MV-4-11 (cell line): ENCODE measurements at regions not wholly inside any gene's neighbourhood (a gene's known extent, or its start where the extent isn't known, plus 50 kb on each side); places are given as distances from the start of the nearest gene placed in this dataset.

Experiments used
- DNase-seq: peaks from one replicate; lab custom pipeline; 2025; lab: John Stamatoyannopoulos, UW

DNA sequence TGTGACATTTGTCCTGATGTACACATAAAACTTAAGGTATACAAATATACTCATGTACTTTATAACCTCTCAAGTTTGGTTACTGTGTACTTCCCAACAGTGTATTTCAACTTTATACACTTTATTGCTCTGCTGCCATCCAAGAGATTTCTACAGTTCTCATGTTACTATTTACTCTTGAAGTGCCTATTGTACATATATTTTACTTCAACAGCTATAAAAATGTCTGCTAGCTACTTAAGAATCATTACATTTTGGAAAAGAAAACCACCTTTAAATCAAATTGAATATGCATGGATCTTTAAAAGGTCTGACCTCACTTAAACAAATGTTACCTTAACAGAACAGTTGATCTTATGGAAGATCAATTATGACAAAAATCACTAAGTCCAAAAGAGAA, 1056.4 kb downstream of the ADGRL3 start:
- no peak for DNase-seq

DNA sequence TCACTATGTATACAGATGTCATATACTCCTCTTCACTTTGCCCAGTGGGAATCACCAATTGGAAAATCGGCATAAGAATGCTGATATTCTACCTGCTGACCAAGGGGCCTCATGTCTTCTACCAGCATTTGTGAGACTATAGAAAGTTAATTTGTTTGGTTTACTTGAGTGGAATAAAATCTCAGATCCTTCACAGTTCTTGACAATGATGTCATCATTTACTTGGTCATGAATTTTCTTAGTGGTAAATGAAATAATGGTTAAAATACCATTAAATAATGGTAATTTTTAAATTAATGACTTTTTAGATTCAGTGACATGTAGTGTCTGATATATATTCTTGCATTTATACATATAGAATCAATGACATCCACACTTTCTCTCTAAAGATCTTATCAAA, 1052.6 kb downstream of the ADGRL3 start:
- DNase-seq, result no peak

DNA sequence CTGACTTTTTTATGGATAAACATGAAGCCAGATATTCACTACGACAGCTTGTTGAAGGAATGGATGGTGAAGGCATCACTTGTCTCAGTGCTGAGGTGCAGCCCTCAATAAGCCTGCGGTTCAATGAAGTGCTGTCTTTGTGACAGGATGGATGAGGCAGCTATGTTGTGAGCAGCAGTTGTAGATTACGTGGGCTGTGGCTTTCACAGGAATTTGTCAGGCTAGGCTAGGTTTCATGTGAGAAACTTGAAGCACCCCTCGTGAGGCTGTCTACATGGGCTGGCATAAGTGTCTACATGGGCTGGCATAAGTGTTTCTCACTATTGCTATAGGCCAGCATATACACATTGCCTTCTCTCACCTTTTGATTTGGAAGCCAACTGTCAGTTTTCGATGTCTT, 1050.0 kb downstream of the ADGRL3 start:
- no peak for DNase-seq

DNA sequence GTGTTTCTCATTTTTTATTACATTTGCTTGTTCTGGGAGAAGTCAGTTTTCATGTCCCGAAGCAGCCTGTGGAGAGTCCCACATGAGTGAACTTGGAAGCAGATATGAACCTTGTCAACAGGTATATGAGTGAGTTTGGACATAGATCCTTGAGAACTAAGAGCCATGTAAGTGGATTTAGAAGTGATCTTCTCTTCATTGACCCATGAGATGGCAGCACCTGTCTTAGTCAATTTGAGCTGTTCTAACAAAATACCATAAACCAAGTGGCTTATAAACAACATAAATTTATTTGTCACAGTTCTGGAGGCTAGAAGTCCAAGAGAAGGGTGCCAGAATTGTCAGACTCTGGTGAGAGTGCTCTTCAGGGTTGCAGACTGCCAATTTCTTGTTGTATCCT, 1043.8 kb downstream of the ADGRL3 start:
- no peak for DNase-seq

DNA sequence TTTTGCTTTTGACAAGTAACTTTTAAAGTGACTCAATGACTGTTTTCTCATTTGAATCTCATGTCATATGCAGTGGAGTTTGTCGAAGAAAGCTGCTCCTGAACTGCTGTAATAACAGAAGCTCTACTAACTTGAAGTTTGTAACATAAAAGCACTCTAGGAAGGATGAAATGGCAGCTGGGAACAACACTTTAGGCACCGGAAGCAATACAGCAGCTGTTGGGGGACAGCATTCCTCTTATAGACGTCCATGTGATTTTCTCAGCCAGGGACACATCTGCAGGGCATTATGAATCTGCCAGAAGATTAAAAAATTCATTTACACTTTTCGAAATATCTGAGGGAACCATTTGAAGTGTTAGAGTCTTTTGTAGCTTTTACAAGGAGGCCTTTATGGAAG, 1035.8 kb downstream of the ADGRL3 start:
- DNase-seq, result no peak

DNA sequence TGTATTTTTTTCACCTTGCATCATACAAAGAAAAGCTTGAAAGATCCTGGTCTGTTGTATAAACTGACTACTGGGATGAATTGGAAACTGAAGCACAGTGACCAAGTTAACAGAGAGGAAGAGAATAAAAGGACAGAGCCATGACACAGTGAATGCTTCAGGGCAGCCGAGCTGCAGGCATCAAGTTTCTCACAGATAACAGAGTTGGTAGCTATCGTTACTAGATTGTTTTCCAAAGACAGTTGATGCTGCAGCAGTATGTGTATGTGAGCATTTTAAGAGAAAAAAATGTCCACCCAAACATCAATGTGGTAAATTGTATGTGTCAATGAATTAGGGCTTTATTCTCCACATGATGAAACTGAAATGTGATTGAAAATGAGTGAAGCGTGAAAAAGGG, 1032.7 kb downstream of the ADGRL3 start:
- DNase-seq, result no peak

DNA sequence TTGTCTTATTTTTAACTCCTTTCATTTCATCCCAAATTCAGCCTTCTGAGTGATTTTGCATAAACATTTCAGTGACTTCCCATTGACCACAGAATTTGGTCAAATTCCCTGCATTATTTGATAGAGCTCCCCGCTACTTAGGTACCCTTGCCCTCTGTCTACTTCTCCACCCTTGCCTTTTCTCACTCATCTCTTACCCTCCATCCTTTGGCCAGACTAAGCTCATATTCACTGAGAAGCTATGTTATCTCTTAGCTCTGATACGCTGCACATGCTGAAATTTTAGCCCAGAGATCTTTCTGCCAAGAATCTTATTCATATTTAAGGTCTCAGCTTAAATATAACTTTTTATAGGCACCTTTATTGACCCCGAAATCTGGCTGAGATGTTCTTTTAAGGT, 1031.9 kb downstream of the ADGRL3 start:
- no peak for DNase-seq

DNA sequence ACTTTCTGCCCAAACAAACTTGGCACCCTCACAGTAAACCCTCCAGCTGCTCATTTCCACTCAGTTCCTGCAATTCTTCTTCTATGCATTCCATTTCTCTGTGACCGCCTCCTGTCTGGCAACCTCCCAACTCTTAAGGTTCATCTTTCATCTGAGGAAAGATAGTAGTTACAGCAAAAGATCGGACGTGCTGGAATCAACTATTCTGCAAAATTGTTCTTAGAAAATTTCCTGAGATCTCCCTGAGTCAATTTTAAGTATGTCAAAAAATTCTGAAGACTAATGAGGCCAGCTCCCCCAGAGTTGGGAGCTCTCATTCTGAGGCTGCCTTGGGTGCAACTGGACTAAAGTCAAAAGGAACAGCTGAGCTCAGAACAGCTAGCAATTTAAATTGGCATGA, 1026.0 kb downstream of the ADGRL3 start:
- no peak for DNase-seq

DNA sequence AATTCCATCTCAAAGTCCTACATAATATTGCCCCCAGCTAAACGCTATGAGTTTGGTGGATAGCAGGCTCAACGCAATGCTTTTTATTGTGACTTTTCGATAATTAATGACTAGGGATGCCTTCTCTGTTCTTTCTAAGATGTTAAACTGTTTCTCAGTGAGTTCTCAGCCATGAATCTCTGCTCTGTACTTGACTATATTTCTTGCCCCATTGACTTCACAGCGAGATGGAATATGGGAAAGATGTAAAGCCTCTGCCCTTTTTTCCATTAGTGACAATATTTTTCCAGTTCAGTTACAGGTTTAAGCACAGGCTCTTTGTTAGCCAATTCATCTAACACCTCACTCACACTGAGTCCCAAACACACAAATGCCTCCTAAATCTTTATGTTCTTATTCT, 1022.0 kb downstream of the ADGRL3 start:
- DNase-seq, result no peak

DNA sequence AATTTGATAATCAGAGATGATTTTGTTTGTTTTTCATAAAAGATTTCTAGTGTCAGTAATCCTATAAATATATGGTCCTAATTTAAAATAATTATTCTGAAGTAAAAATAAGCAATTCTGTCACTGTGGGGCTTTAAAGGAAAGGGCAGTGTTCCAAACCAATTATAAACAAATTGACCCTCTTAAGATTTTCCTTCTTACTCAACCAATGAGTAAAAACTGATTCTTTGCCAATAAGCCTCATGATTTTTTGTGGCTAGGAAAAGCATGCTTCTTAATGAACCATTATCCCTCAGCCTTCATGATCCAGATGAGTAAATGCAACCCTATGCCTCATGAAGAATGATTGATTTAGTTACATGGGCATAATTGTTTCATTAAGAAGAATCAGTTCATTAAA, 1010.4 kb downstream of the ADGRL3 start:
- no peak for DNase-seq

DNA sequence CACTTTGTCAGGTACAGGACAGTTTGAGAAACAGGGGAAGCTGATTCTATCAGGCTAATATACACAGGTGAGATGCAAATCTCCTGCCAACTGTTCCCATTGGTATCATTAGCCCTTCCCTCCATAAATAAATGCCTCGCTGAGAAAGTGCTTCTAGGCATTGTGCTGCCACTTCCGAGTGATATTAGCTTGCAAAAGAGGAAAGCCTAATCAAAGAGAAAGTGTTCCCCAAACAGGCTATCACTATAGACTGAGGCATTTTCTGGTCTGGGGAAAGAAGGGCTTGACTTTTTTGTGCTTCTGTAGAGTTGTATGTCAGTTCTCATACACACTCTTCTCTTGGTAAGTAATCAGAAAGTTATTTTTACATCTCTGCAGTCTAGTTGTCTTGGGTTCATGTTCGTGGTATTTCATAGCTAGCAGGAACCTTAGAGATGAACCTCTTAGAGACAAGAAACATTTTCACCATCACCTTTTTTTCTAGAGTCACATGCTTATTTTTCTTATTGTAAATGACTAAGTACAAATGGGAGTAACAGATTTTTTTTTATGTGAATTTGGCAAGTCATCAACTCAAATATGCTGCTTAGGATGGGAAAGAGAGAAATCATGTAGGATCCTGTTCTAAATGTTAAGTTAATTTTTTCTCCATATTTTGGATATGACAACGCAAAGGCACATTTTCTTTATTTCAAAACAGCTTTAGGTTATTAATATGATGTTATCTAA, 1009.8 kb downstream of the ADGRL3 start:
- no peak for DNase-seq

DNA sequence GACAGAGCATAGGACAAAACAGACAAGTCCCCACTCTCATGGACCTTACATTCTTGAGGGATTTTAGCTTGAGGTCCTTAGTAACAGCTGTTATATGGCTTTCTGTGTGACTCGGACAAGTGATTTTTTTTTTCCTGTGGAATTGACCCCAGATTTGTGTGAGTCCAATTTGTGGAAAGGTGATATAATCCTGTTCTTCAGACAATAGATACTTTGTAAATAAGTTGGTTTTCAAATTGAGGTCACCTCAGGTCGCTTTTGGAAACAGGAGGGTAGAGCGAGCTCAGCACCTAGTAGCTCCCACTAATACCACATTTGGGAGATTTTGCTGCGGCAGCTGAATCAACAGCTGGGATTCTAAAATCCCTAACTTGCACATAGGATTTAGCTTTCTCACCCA, 1008.8 kb downstream of the ADGRL3 start:
- no peak for DNase-seq

DNA sequence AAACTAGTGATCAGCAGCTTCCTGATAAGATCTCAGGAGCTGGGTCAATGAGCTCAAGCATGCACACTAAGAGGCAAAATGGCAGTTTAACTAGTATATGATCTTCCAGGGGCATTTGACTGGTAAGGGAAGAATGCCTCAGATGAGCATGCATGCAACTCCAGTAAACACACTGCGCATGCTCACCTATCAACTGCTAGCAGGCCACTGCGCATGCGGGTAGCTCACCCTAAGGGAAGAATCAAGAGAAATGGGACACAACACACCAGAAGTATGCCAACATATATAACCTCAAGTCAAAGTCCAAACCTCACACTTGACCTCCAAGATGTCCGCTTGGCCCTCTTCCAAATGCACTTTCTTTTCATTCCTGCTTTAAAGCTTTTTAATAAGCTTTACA, 1004.0 kb downstream of the ADGRL3 start:
- DNase-seq, result no peak

DNA sequence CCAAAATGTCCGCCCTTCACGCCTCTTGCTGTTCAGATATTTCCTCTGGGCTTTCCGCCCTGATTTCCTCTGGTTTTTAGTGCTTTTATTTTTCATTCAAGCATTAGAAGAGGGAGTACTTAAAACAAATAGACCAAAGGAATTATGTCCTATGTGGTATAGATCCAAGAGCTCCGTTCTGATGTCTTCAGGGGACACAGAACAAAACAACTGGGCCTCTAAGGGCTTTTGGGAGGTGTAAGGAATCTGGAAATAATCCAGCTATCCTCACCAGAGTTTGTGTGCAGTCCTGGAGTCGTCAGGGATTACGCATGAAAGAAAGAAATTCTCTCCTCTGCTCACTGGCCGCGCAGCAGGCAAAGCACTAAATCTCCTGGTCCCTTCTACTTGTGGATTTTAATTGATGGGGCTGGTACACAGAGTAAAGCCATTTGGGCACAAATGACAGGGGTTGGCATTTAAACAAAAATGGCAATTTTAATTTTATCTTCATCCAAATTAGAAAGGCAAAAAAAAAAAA, 999.2 kb downstream of the ADGRL3 start:
- no peak for DNase-seq

DNA sequence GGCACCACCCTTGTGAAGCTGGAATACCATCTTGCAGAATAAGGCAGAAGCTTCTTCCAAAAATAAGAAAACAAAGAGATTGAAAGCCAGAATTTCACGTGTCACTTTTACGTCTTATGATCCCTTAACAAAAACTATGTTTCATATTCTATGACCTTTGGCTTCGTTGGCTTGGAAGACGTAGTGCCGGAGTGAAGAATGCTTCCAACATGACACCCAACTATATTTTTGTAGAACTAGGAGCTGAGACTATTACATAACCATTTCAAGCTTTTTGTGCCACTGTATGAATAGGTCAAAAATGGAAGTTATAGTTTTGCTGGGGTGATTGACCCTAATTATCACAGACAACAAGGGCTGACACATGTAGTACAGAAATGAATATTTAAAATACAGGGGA, 996.2 kb downstream of the ADGRL3 start:
- no peak for DNase-seq

DNA sequence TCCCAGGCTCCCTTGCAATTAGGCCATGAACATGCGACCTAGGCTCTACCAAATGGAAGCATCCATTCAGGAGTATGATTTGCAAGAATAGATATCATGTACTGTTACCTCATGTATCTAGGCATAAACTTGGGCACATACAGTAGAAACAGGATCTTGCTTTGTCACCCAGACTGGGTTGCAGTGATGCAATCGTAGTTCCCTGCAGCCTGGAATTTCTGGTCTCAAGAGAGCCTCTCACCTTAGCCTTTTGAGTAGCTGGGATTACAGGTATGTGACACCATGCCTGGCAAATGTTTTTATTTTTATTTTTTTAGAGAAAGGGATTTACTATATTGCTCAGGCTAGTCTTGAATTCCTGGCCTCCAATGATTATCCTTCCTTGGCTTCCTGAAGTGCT, 994.2 kb downstream of the ADGRL3 start:
- no peak for DNase-seq

DNA sequence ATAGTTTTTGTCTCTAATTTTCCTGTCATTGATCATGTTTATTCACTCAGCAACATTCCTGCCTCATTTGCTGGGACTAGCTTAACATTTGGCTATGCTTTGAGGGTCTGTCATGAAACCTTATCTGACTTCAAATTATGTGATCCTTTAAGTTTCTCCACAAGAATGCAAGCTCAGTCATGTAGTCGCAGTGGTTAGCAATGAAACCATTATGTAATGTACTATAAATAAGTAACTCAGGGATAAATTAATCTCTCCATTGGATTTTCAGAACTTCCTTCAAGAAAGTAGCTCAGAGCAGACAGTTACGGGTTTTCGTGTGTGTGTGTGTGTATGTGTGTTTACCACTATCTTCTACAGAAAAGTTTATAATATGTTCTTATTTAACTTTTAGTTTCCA, 993.6 kb downstream of the ADGRL3 start:
- DNase-seq, result no peak

DNA sequence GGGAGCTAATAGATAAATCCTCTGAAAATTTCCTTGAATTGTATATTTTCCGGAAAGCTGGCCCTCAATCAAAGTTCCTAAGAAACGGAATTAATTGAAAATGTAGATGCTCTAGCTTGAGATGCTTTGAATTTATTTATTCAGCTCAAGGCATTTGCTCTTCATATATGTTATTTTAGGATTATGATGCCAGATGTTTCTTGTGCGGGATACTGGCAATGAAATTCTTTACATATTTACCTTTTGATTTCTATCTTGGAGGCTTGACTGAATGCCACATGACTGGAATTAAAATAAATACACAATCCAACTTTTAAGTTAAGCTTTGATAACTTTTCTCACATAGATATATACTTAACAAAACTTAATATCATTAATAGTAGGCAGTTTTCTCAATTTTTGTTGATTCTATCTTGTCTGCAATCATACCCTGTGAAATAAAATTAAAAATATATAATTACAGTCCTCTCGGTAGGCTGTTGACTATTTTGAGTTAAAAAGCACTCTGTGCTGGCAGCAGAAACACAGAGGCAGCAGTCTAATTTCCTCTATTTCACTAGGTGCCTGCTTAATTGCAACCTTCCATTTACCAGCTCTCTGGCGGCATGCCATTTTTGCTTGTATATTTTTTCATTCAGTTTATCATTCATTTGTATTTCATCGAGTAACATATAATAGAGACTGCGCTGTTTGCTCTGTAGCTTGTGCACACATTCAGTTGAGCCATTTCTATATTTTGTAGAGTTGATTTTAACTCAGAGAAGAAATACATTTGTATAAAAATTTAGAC, 991.5 kb downstream of the ADGRL3 start:
- DNase-seq, result no peak

DNA sequence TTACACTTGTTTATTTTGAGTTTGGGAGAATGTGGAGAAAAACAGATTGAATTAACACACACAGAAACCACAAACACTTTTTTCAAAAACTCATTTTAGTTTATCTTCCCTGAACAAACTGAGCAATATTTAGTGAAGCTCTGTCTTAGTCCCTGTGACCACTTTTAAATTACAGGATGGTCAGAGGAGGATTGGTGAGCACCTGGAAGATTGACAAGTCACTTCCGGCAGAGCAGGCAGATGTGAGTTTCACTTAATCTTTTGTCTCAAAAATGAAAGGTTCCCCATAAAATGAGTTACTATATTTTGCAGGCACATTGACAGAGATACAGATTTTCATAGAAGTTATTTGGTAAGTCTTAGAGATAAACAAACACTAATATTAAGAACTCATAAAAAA, 970.1 kb downstream of the ADGRL3 start:
- no peak for DNase-seq

DNA sequence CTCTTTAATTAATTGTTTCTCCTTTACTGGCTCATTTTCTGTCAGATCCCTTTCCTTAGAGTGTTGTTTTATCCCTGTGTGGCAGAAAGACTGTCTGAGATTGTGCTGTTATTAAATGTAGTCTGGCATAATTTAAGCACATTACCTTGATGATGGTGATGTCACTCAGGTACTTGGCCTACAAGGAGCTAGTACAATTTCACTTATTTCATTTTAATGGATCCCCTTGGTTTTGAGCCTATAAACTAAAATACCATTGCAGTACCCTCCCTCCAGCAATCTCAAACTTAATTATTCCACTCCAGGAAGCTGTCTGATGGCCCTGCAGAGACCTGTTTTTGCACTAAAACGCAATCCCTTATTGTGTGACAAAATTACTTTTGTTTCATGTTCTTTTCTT, 968.6 kb downstream of the ADGRL3 start:
- no peak for DNase-seq

DNA sequence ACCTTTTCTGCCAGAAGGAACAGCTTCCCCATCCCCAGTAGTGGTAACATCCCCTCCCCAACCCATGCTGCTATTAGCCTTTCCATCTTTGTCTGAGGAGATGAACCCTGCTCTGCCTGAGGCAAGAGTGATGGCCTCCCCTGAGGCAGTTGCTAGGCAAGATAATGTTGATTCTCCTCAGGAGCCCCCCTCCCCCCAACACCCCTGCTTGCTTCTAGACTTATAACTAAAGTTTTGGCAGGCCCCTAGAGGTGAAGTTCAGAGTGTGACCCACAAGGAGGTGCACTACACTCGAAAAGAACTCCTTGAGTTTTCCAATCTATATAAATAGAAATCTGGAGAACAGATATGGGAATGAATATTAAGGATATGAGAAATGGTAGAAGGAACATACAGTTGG, 962.5 kb downstream of the ADGRL3 start:
- no peak for DNase-seq

DNA sequence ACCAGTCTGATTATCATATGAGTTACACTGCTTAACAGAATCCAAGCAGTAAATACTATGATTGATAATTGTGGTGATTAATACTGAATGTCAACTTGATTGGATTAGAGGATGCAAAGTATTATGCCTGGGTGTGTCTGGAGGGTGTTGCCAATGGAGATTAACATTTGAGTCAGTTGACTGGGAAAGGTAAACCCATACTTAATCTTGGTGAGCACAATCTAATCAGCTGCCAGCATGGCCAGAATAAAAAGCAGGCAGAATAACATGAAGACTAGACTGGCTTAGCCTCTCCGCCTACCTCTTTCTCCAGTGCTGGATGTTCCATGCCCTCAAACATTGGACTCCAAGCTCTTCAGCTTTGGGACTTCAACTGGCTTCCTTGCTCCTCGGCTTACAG, 961.3 kb downstream of the ADGRL3 start:
- DNase-seq, result no peak

DNA sequence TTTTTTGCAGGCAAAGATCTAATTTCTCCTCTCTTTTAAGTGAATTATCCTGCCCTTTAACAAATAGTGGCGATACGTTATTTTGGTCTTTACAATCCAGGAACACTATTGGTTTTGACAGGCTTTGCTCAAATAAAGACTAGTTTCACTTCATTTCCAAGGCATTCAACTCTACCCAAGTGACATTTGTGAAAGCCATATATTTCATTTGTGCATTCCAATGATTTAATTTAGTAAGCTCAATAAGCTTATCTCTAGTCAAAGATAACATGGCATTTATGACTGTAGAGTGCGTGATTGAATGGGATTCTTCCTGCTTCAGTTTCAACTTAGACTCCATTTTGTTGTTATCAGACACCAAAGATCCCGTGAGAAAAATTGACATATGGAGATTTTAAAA, 959.8 kb downstream of the ADGRL3 start:
- no peak for DNase-seq

DNA sequence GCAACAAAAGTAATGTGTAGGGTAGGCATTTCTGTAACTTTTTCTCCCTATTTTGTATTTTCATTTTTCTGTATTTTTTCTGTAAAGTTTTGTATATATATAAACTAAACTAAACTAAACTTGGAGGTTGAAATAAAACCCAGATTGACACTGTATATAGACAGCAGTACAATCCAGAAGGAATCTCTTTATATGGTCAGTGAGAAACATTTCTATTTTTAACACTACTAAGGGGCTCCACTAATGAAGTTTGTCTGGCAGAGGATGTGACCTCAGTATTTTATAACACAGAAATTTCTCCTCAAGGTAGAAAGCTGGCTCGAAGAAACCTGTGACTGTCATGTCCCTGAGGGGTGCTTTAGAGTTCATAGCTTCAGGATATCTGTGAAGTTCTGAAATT, 959.2 kb downstream of the ADGRL3 start:
- DNase-seq, result no peak
